Glutamatergic neuron (in vitro differentiated cells): ENCODE measurements at regions not wholly inside any gene's neighbourhood (a gene's known extent, or its start where the extent isn't known, plus 50 kb on each side); places are given as distances from the start of the nearest gene placed in this dataset.

Experiments
- DNase-seq: peaks from one replicate; pipeline ENCODE4 v3.0.0; 2022
- H3K27ac Mint-ChIP-seq: one replicate; pipeline ENCODE4 v1.8.0; 2020; ENCODE audit warnings: mild to moderate bottlenecking, mixed read lengths, inconsistent platforms; ENCODE audit not compliant: unreplicated experiment
- H3K27me3 Mint-ChIP-seq: one replicate; pipeline ENCODE4 v1.8.0; 2020; ENCODE audit warnings: mild to moderate bottlenecking, moderate library complexity, mixed read lengths, inconsistent platforms; ENCODE audit not compliant: unreplicated experiment
- H3K36me3 Mint-ChIP-seq: one replicate; pipeline ENCODE4 v1.8.0; 2020; ENCODE audit warnings: mild to moderate bottlenecking, mixed read lengths, inconsistent platforms; ENCODE audit not compliant: unreplicated experiment
- H3K4me1 Mint-ChIP-seq: one replicate; pipeline ENCODE4 v1.8.0; 2020; ENCODE audit warnings: mild to moderate bottlenecking, low read depth, mixed read lengths, inconsistent platforms; ENCODE audit not compliant: unreplicated experiment
- H3K4me3 Mint-ChIP-seq: one replicate; pipeline ENCODE4 v1.8.0; 2020; ENCODE audit warnings: mild to moderate bottlenecking, mixed read lengths, inconsistent platforms; ENCODE audit not compliant: unreplicated experiment
- H3K9me3 Mint-ChIP-seq: one replicate; pipeline ENCODE4 v1.8.0; 2020; ENCODE audit warnings: mild to moderate bottlenecking, moderate library complexity, mixed read lengths, inconsistent platforms; ENCODE audit not compliant: unreplicated experiment
- CTCF ChIP-seq: fragments of 200-600 bp; sonication (generic); IDR thresholded peaks from one replicate; pipeline ENCODE4 v1.5.0; 2021; ENCODE audit not compliant: partially characterized antibody, unreplicated experiment

GRCh38 chr5:106097340-106097739 lies 1573.4 kb downstream of the EFNA5 start:
- Mint-ChIP-seq H3K27me3 (peaks cover 2% of the 10 kb centered on the region), H3K36me3 (no peaks in the 10 kb centered on the region), H3K4me1 (peaks cover 3% of the 10 kb centered on the region), H3K9me3 (no peaks in the 10 kb centered on the region), H3K27ac (no peak overlapping the region), H3K4me3 (no peak overlapping the region)
- TF ChIP-seq CTCF, result no peak
- DNase-seq, result no peak

GRCh38 chr5:106094839-106095238 lies 1575.9 kb downstream of the EFNA5 start:
- Mint-ChIP-seq H3K4me1 (peaks cover 3% of the 10 kb centered on the region), H3K9me3 (no peaks in the 10 kb centered on the region), H3K36me3 (no peaks in the 10 kb centered on the region), H3K27me3 (peaks cover 2% of the 10 kb centered on the region), H3K4me3 (no peak overlapping the region), H3K27ac (no peak overlapping the region)
- TF ChIP-seq CTCF, result no peak
- no peak for DNase-seq

DNA sequence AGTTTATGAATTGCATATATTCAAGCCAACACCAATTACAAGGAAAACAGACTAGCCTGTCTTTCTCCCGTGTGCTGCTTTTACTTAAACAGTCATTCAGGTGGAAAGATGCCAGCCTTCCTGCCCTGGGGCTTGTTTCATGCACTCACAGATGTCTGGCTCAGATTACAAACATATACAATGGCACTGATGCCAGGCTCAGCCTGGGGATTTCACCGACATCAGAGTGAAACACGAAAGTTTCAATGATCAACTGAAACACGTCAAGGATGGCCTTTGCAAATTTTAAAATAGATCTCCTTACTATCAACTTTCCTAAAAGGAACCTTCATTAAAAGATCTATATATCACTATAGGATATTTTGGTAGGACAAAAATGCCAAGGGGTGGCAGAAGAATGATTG lies 1576.5 kb downstream of the EFNA5 start:
- no peak overlapping the region for H3K27ac Mint-ChIP-seq
- TF ChIP-seq CTCF, result no peak
- no peaks in the 10 kb centered on the region for H3K9me3 Mint-ChIP-seq
- no peak overlapping the region for H3K4me3 Mint-ChIP-seq
- H3K27me3 Mint-ChIP-seq, result peaks cover 2% of the 10 kb centered on the region
- H3K36me3 Mint-ChIP-seq, result no peaks in the 10 kb centered on the region
- no peak for DNase-seq
- peaks cover 3% of the 10 kb centered on the region for H3K4me1 Mint-ChIP-seq

DNA sequence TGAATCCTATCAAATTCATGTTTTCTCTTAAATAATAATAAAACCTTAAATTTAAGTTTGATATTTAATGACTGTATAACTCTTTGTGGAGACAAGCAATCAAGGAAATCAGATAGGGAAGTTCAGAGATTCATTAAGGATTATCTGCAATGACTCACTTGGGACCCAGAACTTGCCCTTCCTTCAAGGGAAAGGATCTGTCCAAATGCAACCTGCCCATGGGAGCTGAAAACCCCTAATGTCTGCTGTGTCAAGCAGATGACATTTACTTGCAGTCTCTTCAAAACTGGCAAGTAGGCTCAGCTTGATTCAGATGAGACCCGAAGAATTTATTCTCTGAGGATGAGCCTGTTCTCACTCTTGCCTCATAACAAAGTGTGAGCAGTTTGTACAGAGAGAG lies 1577.6 kb downstream of the EFNA5 start:
- Mint-ChIP-seq H3K4me1 (peaks cover 3% of the 10 kb centered on the region), H3K27me3 (no peaks in the 10 kb centered on the region), H3K4me3 (no peak overlapping the region), H3K36me3 (no peaks in the 10 kb centered on the region), H3K27ac (no peak overlapping the region), H3K9me3 (no peaks in the 10 kb centered on the region)
- DNase-seq, result no peak
- no peak for TF ChIP-seq CTCF

DNA sequence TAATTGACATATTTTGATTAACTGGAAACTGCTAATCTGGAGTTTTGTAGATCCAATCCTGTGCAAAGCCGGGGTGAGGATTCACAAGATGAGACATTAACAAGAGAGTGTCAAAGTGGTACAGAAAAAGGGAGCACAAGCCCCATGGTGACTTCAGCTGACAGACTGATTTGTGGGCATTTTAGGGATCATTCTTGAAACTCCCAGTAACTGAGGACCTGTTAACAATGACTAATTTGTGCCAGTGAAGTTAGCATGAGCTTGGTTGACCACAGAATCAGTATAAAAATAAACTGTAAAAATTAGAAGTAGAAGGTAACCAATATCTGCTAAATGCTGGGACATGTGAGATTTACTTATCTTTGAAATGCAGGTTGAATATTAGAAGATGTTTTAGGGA lies 1578.3 kb downstream of the EFNA5 start:
- H3K9me3 Mint-ChIP-seq, result no peaks in the 10 kb centered on the region
- no peak overlapping the region for H3K27ac Mint-ChIP-seq
- H3K4me3 Mint-ChIP-seq, result no peak overlapping the region
- no peak for DNase-seq
- no peak for TF ChIP-seq CTCF
- no peaks in the 10 kb centered on the region for H3K27me3 Mint-ChIP-seq
- no peaks in the 10 kb centered on the region for H3K36me3 Mint-ChIP-seq
- peaks cover 3% of the 10 kb centered on the region for H3K4me1 Mint-ChIP-seq
